ENCODE measurements at regions not wholly inside any gene's neighbourhood (a gene's known extent, or its start where the extent isn't known, plus 50 kb on each side); places are given as distances from the start of the nearest gene placed in this dataset.

- Mint-ChIP-seq H3K27me3 (ENCODE audit: unreplicated experiment) (no peaks in the 10 kb centered on the region), H3K27ac (ENCODE audit: unreplicated experiment) (no peak overlapping the region), H3K4me1 (ENCODE audit: low read depth, unreplicated experiment) (peaks cover 7% of the 10 kb centered on the region), H3K36me3 (ENCODE audit: unreplicated experiment) (peaks cover 4% of the 10 kb centered on the region), H3K4me3 (ENCODE audit: unreplicated experiment) (no peak overlapping the region), H3K9me3 (ENCODE audit: unreplicated experiment) (peaks cover 1% of the 10 kb centered on the region)
- TF ChIP-seq, protein P1, sequence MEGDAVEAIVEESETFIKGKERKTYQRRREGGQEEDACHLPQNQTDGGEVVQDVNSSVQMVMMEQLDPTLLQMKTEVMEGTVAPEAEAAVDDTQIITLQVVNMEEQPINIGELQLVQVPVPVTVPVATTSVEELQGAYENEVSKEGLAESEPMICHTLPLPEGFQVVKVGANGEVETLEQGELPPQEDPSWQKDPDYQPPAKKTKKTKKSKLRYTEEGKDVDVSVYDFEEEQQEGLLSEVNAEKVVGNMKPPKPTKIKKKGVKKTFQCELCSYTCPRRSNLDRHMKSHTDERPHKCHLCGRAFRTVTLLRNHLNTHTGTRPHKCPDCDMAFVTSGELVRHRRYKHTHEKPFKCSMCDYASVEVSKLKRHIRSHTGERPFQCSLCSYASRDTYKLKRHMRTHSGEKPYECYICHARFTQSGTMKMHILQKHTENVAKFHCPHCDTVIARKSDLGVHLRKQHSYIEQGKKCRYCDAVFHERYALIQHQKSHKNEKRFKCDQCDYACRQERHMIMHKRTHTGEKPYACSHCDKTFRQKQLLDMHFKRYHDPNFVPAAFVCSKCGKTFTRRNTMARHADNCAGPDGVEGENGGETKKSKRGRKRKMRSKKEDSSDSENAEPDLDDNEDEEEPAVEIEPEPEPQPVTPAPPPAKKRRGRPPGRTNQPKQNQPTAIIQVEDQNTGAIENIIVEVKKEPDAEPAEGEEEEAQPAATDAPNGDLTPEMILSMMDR (IDR thresholded peaks at IDR 0.05; ENCODE audit: partially characterized antibody, unreplicated experiment): no peak
- no peak for DNase-seq
These were observed 292.2 kb upstream of the NPVF start for GRCh38 chr7:25520516-25520915.

DNA sequence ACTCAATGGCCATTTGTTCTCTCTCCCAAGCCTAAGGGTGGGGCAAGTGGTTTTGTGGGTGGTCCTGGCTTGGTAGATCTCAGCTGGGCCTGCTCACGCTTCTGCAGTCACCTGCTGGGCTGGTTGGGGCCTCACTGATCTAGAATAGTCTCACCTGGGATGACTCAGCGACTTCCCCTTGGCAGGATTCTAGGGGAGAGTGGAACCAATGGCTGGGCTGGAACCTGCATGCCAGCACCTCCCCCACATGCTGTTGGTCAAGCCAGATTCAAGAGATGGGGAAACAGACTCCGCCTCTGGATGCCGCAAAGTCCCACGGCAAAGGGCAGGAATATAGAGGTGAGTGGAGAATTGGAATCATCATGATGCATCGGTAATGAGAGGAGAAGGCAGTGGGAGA, 292.9 kb upstream of the NPVF start:
- Mint-ChIP-seq H3K4me1 (ENCODE audit: low read depth, unreplicated experiment) (peaks cover 11% of the 10 kb centered on the region), H3K9me3 (ENCODE audit: unreplicated experiment) (peaks cover 6% of the 10 kb centered on the region), H3K36me3 (ENCODE audit: unreplicated experiment) (peaks cover 4% of the 10 kb centered on the region), H3K27me3 (ENCODE audit: unreplicated experiment) (no peaks in the 10 kb centered on the region), H3K27ac (ENCODE audit: unreplicated experiment) (no peak overlapping the region), H3K4me3 (ENCODE audit: unreplicated experiment) (no peak overlapping the region)
- no peak for DNase-seq
- TF ChIP-seq, protein P1 (IDR thresholded peaks at IDR 0.05; ENCODE audit: partially characterized antibody, unreplicated experiment): no peak

- DNase-seq: no peak
- no peak overlapping the region for H3K27ac Mint-ChIP-seq (ENCODE audit: unreplicated experiment)
- H3K4me1 Mint-ChIP-seq (ENCODE audit: low read depth, unreplicated experiment): peaks cover 11% of the 10 kb centered on the region
- no peak overlapping the region for H3K4me3 Mint-ChIP-seq (ENCODE audit: unreplicated experiment)
- TF ChIP-seq, protein P1 (IDR thresholded peaks at IDR 0.05; ENCODE audit: partially characterized antibody, unreplicated experiment): no peak
- peaks cover 4% of the 10 kb centered on the region for H3K36me3 Mint-ChIP-seq (ENCODE audit: unreplicated experiment)
- H3K9me3 Mint-ChIP-seq (ENCODE audit: unreplicated experiment): peaks cover 6% of the 10 kb centered on the region
- no peaks in the 10 kb centered on the region for H3K27me3 Mint-ChIP-seq (ENCODE audit: unreplicated experiment)
These were observed 294.4 kb upstream of the NPVF start for GRCh38 chr7:25522727-25523126.

DNA sequence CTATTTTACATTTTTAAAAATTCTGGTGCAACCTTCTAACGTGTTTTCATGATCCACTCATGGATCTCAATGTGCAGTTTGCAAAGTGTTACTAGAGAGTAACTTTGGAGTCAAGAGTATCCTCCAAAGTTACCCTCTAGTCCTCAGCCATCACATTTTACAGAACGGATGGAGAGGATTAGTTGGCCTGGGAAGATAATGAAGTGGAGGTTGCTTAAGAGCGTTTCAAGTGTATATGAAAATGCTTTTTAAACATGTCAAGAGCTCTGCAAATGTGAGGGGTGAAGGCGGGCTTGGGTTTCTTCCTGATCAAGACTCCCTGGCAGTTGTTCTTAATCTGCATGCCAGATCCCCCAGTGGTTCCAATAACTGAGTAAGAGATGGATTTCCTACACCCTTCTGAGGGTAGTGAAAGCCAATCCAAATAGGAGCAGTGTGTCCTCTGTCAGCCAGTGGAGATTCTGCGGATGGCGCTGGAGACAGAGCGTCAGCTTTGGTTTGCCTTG, 299.4 kb upstream of the NPVF start:
- TF ChIP-seq, protein P1 (IDR thresholded peaks at IDR 0.05; ENCODE audit: partially characterized antibody, unreplicated experiment): no peak
- Mint-ChIP-seq H3K36me3 (ENCODE audit: unreplicated experiment) (no peaks in the 10 kb centered on the region), H3K9me3 (ENCODE audit: unreplicated experiment) (peaks cover 6% of the 10 kb centered on the region), H3K4me1 (ENCODE audit: low read depth, unreplicated experiment) (peaks cover 6% of the 10 kb centered on the region), H3K27ac (ENCODE audit: unreplicated experiment) (no peak overlapping the region), H3K4me3 (ENCODE audit: unreplicated experiment) (no peak overlapping the region), H3K27me3 (ENCODE audit: unreplicated experiment) (no peaks in the 10 kb centered on the region)
- no peak for DNase-seq

GRCh38 chr7:25529320-25529719, 301.0 kb upstream of the NPVF start:
- no peaks in the 10 kb centered on the region for H3K36me3 Mint-ChIP-seq (ENCODE audit: unreplicated experiment)
- H3K27me3 Mint-ChIP-seq (ENCODE audit: unreplicated experiment): no peaks in the 10 kb centered on the region
- H3K27ac Mint-ChIP-seq (ENCODE audit: unreplicated experiment): no peak overlapping the region

More at GRCh38 chr7:25529320-25529719, 301.0 kb upstream of the NPVF start:
- no peak for DNase-seq
- H3K4me3 Mint-ChIP-seq (ENCODE audit: unreplicated experiment): no peak overlapping the region
- peaks cover 6% of the 10 kb centered on the region for H3K9me3 Mint-ChIP-seq (ENCODE audit: unreplicated experiment)
- TF ChIP-seq, protein P1 (IDR thresholded peaks at IDR 0.05; ENCODE audit: partially characterized antibody, unreplicated experiment): no peak
- H3K4me1 Mint-ChIP-seq (ENCODE audit: low read depth, unreplicated experiment): peaks cover 6% of the 10 kb centered on the region

All from glutamatergic neuron (in vitro differentiated cells).